ENCODE measurements at regions not wholly inside any gene's neighbourhood (a gene's known extent, or its start where the extent isn't known, plus 50 kb on each side); places are given as distances from the start of the nearest gene placed in this dataset.

GRCh38 chr20:23282111-23282510, 68.5 kb upstream of the NXT1 start:
- TF ChIP-seq TAF1 (IDR thresholded peaks at IDR 0.05; ENCODE audit: low read depth, low read length) (no peak), POLR2A (IDR thresholded peaks at IDR 0.05; ENCODE audit: low read depth, low read length) (no peak), POLR2AphosphoS5 (IDR thresholded peaks at IDR 0.05; ENCODE audit: low read depth, low read length) (no peak), SPI1 (IDR thresholded peaks at IDR 0.05; ENCODE audit: low read depth, low read length) (no peak), PAX5 (IDR thresholded peaks at IDR 0.05; ENCODE audit: insufficient read depth, low read length, severe bottlenecking) (no peak)

Measured in GM12891 (cell line).